ENCODE measurements at regions not wholly inside any gene's neighbourhood (a gene's known extent, or its start where the extent isn't known, plus 50 kb on each side); places are given as distances from the start of the nearest gene placed in this dataset.

GRCh38 chr2:64303250-64303649 lies 150.7 kb upstream of the LGALSL start:
- H3K4me2 ChIP-seq = no peak overlapping the region
- H3K27ac ChIP-seq (ENCODE audit: low read depth in 2 of 2, low read length in 1 of 2) = no peak overlapping the region
- CTCF ChIA-PET = no interaction called here
- H3K9ac ChIP-seq = no peak overlapping the region
- no peaks in the 10 kb centered on the region for H3K36me3 ChIP-seq (replicated peaks in 1 of 2; ENCODE audit: control insufficient read depth in 1 of 2, insufficient read depth in 2 of 2, low read length in 1 of 2)
- no peaks in the 10 kb centered on the region for H3K9me2 ChIP-seq
- no peak overlapping the region for H2AFZ ChIP-seq (ENCODE audit: low read depth)
- H3K27me3 ChIP-seq (ENCODE audit: insufficient read depth) = 0 out of 2 replicates have a peak, but pooled peaks cover 4% of the 10 kb centered on the region
- 57% methylated on average over 5 of the region's 5 CpGs for WGBS (ENCODE audit: low lambda C conversion rate)
- 0 out of 2 replicates have a peak, but pooled peaks cover 8% of the 10 kb centered on the region for H3K9me3 ChIP-seq
- H3K4me3 ChIP-seq (ENCODE audit: low read depth in 2 of 2, low read length in 1 of 2) = no peak overlapping the region
- no peaks in the 10 kb centered on the region for H4K20me1 ChIP-seq (ENCODE audit: insufficient read depth)
- no peaks in the 10 kb centered on the region for H3F3A ChIP-seq (replicated peaks; ENCODE audit: insufficient read depth)
- H3K4me1 ChIP-seq (ENCODE audit: control insufficient read depth in 1 of 2, insufficient read depth in 2 of 2, low read depth in 1 of 2, low read length in 1 of 2) = no peaks in the 10 kb centered on the region
- POLR2A ChIA-PET = no interaction called here
- no peaks in the 10 kb centered on the region for H3K79me2 ChIP-seq (ENCODE audit: insufficient read depth)
- DNase-seq = no peak
- no peak for TF ChIP-seq RXRA (IDR thresholded peaks at IDR 0.05; ENCODE audit: borderline replicate concordance, low read depth)
- TF ChIP-seq MEF2A (IDR thresholded peaks at IDR 0.05; ENCODE audit: borderline replicate concordance, low read depth) = no peak
- TF ChIP-seq TEAD4 (IDR thresholded peaks at IDR 0.05; ENCODE audit: borderline replicate concordance, insufficient read depth) = no peak
- TF ChIP-seq RAD21 (IDR thresholded peaks at IDR 0.05; ENCODE audit: low read length) = no peak
- no peak for TF ChIP-seq TCF12 (IDR thresholded peaks at IDR 0.05)
- TF ChIP-seq CHD2 (IDR thresholded peaks at IDR 0.05; ENCODE audit: low read length, partially characterized antibody) = no peak
- TF ChIP-seq SMC3 (IDR thresholded peaks at IDR 0.05; ENCODE audit: low read depth, low read length) = no peak
- no peak for TF ChIP-seq ELF1 (IDR thresholded peaks at IDR 0.05)
- no peak for TF ChIP-seq JUND (IDR thresholded peaks at IDR 0.05)
- no peak for TF ChIP-seq EP300 (IDR thresholded peaks at IDR 0.05; ENCODE audit: borderline replicate concordance in 1 of 2, low read depth in 1 of 2, low read length in 1 of 2)
- TF ChIP-seq MXI1 (IDR thresholded peaks at IDR 0.05; ENCODE audit: low read depth, low read length) = no peak
- TF ChIP-seq REST (IDR thresholded peaks at IDR 0.05; ENCODE audit: low read depth, low read length) = no peak
- no peak for TF ChIP-seq GATA2 (CRISPR knock-in tag; IDR thresholded peaks at IDR 0.05)
- TF ChIP-seq RCOR1 (IDR thresholded peaks at IDR 0.05; ENCODE audit: low read length) = no peak
- TF ChIP-seq EZH2phosphoT487 (IDR thresholded peaks at IDR 0.05; ENCODE audit: borderline replicate concordance, low read depth) = no peak
- no peak for TF ChIP-seq TAF1 (IDR thresholded peaks at IDR 0.05; ENCODE audit: borderline replicate concordance, low read depth, low read length)
- TF ChIP-seq PBX3 (IDR thresholded peaks at IDR 0.05) = no peak
- no peak for TF ChIP-seq POLR2AphosphoS5 (IDR thresholded peaks at IDR 0.05; ENCODE audit: low read depth, low read length)
- TF ChIP-seq NRF1 (IDR thresholded peaks at IDR 0.05; ENCODE audit: low read depth, low read length) = no peak
- no peak for TF ChIP-seq NFIC (IDR thresholded peaks at IDR 0.05; ENCODE audit: borderline replicate concordance)

All from SK-N-SH (cell line).